OCI-LY1 (cell line): ENCODE measurements at regions not wholly inside any gene's neighbourhood (a gene's known extent, or its start where the extent isn't known, plus 50 kb on each side); places are given as distances from the start of the nearest gene placed in this dataset.

Source experiments
- CTCF ChIP-seq: fragments of 200-600 bp; sonication (generic), shearing (Covaris generic); IDR thresholded peaks from 2 replicates; pipeline ENCODE4 v1.5.1; 2017; ENCODE audit warnings: mild to moderate bottlenecking, antibody characterized with exemption, low read length, moderate library complexity, mixed read lengths
- EZH2 ChIP-seq: fragments of 200-600 bp; sonication (generic), shearing (Covaris generic); IDR thresholded peaks from 2 replicates; pipeline ENCODE4 v1.8.0; 2017; ENCODE audit warnings: borderline replicate concordance, mixed run types, mild to moderate bottlenecking, antibody characterized with exemption, low read length, moderate library complexity, mixed read lengths

GRCh38 chr20:60073504-60073903 is 115.3 kb downstream of the CDH26 start:
- TF ChIP-seq CTCF (no peak), EZH2 (no peak)
